DND-41 (cell line): ENCODE measurements at regions not wholly inside any gene's neighbourhood (a gene's known extent, or its start where the extent isn't known, plus 50 kb on each side); places are given as distances from the start of the nearest gene placed in this dataset.

ENCODE experiments used
- ATAC-seq: fragments of 200-7000 bp; cut with Tn5 transposase; 3 replicates; pipeline ENCODE4 v1.9.1; 2021; ENCODE audit warnings: low read depth; ENCODE audit not compliant: insufficient read depth
- DNase-seq: peaks from one replicate; pipeline ENCODE4 v3.0.0-alpha.2; 2020
- H2AFZ ChIP-seq: 2 replicates; pipeline ENCODE4 v1.6.0; 2012; ENCODE audit warnings: low read depth, low read length
- H3K27ac ChIP-seq: 2 replicates; pipeline ENCODE4 v1.5.1; 2012; ENCODE audit warnings: low read length, inconsistent platforms
- H3K27me3 ChIP-seq: fragments of 200-600 bp; sonication (generic); 2 replicates; pipeline ENCODE4 v1.6.0; 2012; ENCODE audit warnings: low read length, mild to moderate bottlenecking, inconsistent platforms; ENCODE audit not compliant: insufficient read depth, poor library complexity
- H3K36me3 ChIP-seq: 2 replicates; pipeline ENCODE4 v1.5.1; 2012; ENCODE audit warnings: low read length, inconsistent platforms; ENCODE audit not compliant: insufficient read depth
- H3K4me1 ChIP-seq: 2 replicates; pipeline ENCODE4 v1.5.1; 2012; ENCODE audit warnings: mild to moderate bottlenecking, low read length; ENCODE audit not compliant: insufficient read depth
- H3K4me2 ChIP-seq: 2 replicates; pipeline ENCODE4 v1.6.0; 2012; ENCODE audit warnings: mild to moderate bottlenecking, moderate library complexity, low read length, inconsistent platforms; ENCODE audit not compliant: insufficient read depth
- H3K4me3 ChIP-seq, 2 experiments: fragments of 200-600 bp in 1 of 2; shearing (Covaris generic) in 1 of 2; 2 replicates each; pipeline ENCODE4 v1.5.1; 2012 to 2016; ENCODE audit warnings: inconsistent platforms in 2 of 2, low read length in 2 of 2, mild to moderate bottlenecking in 2 of 2, low read depth in 1 of 2, moderate library complexity in 1 of 2
- H3K79me2 ChIP-seq: 2 replicates; pipeline ENCODE4 v1.6.0; 2012; ENCODE audit warnings: low read length, inconsistent platforms; ENCODE audit not compliant: insufficient read depth
- H3K9ac ChIP-seq: 2 replicates; pipeline ENCODE4 v1.6.0; 2012; ENCODE audit warnings: low read depth, mild to moderate bottlenecking, inconsistent platforms, low read length, moderate library complexity
- H3K9me3 ChIP-seq: 2 replicates; pipeline ENCODE4 v1.5.1; 2012; ENCODE audit warnings: low read length, moderate library complexity, mild to moderate bottlenecking, inconsistent platforms; ENCODE audit not compliant: insufficient read depth, severe bottlenecking
- H4K20me1 ChIP-seq: 2 replicates; pipeline ENCODE4 v1.6.0; 2012; ENCODE audit warnings: low read length; ENCODE audit not compliant: insufficient read depth
- CTCF ChIP-seq: IDR thresholded peaks from 2 replicates; pipeline ENCODE4 v1.5.1; 2012; ENCODE audit warnings: borderline replicate concordance, low read length, moderate library complexity, mild to moderate bottlenecking; ENCODE audit not compliant: poor library complexity, severe bottlenecking; ENCODE audit errors: extremely low read depth
- EZH2 ChIP-seq: IDR thresholded peaks from 3 replicates; pipeline ENCODE4 v1.6.1; 2012; ENCODE audit warnings: borderline replicate concordance, low read depth, mild to moderate bottlenecking, moderate library complexity, low read length, inconsistent platforms; ENCODE audit not compliant: severe bottlenecking

DNA sequence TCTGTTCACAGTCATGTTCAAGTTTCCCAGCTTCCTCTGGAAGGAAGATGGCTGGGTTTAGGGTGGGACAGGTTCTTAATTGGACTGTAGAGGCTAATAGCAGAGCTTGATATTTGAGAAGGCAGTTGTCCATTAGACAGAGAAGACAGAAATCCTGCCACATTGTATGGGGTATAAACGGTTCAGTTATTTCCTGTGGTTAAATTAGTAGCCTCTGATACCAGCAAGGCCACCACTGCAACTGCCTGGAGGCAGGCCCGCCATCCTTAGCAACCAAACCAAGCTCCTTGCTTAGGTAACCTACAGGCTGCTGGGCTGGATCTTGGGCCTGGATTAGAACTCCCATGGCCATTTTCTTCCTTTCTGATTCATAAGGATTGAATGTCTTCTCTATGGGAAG is 1367.0 kb downstream of the PCDH7 start:
- Histone ChIP-seq H3K27me3 (no peaks in the 10 kb centered on the region), H4K20me1 (no peaks in the 10 kb centered on the region), H3K27ac (no peak overlapping the region), H2AFZ (no peak overlapping the region), H3K9ac (no peak overlapping the region), H3K4me3 (no peak overlapping the region), H3K36me3 (no peaks in the 10 kb centered on the region), H3K4me1 (no peaks in the 10 kb centered on the region), H3K9me3 (peaks cover 5% of the 10 kb centered on the region), H3K4me2 (no peak overlapping the region), H3K79me2 (no peaks in the 10 kb centered on the region)
- ATAC-seq (no peak), DNase-seq (no peak)
- no peak for TF ChIP-seq EZH2
- TF ChIP-seq CTCF = no peak

GRCh38 chr4:32094987-32095386 is 1374.8 kb downstream of the PCDH7 start:
- no peak overlapping the region for H3K4me2 ChIP-seq
- no peaks in the 10 kb centered on the region for H3K27me3 ChIP-seq
- no peaks in the 10 kb centered on the region for H3K4me1 ChIP-seq
- ATAC-seq (no peak), DNase-seq (no peak)
- H3K9me3 ChIP-seq = no peaks in the 10 kb centered on the region
- no peak overlapping the region for H3K4me3 ChIP-seq
- no peaks in the 10 kb centered on the region for H4K20me1 ChIP-seq
- TF ChIP-seq CTCF = no peak
- TF ChIP-seq EZH2 = no peak
- H3K36me3 ChIP-seq = no peaks in the 10 kb centered on the region
- no peak overlapping the region for H2AFZ ChIP-seq
- no peaks in the 10 kb centered on the region for H3K79me2 ChIP-seq
- no peak overlapping the region for H3K9ac ChIP-seq
- H3K27ac ChIP-seq = no peak overlapping the region

DNA sequence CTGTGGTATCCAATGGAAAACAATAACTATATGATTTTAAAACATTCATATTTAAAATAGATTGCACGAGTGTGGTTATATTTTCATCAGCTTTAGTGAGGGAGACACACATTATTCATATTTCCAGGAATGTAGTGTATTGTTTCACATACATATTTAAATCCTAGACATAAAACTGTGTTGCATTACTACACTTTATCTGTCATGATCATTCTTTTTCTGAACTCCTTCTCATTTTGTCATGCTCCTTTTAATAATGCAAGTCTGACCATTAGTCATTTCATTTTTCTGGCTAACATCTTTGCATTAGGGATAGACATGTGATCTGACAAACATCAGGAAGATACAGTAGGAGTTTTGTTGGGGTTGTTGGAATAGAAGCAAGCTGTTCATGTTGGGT is 1382.7 kb downstream of the PCDH7 start:
- TF ChIP-seq CTCF (no peak), EZH2 (no peak)
- DNase-seq (no peak), ATAC-seq (no peak)

GRCh38 chr4:32106767-32107166 is 1386.6 kb downstream of the PCDH7 start:
- TF ChIP-seq CTCF = no peak
- no peaks in the 10 kb centered on the region for H3K4me1 ChIP-seq
- DNase-seq (no peak), ATAC-seq (no peak)
- H3K9ac ChIP-seq = no peak overlapping the region
- H3K27ac ChIP-seq = no peak overlapping the region
- no peaks in the 10 kb centered on the region for H3K36me3 ChIP-seq
- H4K20me1 ChIP-seq = no peaks in the 10 kb centered on the region
- no peaks in the 10 kb centered on the region for H3K9me3 ChIP-seq
- H3K79me2 ChIP-seq = no peaks in the 10 kb centered on the region
- H2AFZ ChIP-seq = no peak overlapping the region
- H3K27me3 ChIP-seq = no peaks in the 10 kb centered on the region
- no peak overlapping the region for H3K4me2 ChIP-seq
- H3K4me3 ChIP-seq = no peak overlapping the region

More for the DNA sequence above, 1382.7 kb downstream of the PCDH7 start:
- H3K36me3 ChIP-seq = no peaks in the 10 kb centered on the region
- H3K27me3 ChIP-seq = no peaks in the 10 kb centered on the region
- H3K79me2 ChIP-seq = no peaks in the 10 kb centered on the region
- H3K9me3 ChIP-seq = no peaks in the 10 kb centered on the region
- H3K9ac ChIP-seq = no peak overlapping the region
- no peak overlapping the region for H3K4me2 ChIP-seq
- H2AFZ ChIP-seq = no peak overlapping the region
- H3K27ac ChIP-seq = no peak overlapping the region
- no peak overlapping the region for H3K4me3 ChIP-seq
- no peaks in the 10 kb centered on the region for H4K20me1 ChIP-seq
- H3K4me1 ChIP-seq = no peaks in the 10 kb centered on the region
